ENCODE measurements at regions not wholly inside any gene's neighbourhood (a gene's known extent, or its start where the extent isn't known, plus 50 kb on each side); places are given as distances from the start of the nearest gene placed in this dataset.

GRCh38 chr14:43356382-43356781 is 1150.7 kb downstream of the FSCB start:
- TF ChIP-seq, protein P1, sequence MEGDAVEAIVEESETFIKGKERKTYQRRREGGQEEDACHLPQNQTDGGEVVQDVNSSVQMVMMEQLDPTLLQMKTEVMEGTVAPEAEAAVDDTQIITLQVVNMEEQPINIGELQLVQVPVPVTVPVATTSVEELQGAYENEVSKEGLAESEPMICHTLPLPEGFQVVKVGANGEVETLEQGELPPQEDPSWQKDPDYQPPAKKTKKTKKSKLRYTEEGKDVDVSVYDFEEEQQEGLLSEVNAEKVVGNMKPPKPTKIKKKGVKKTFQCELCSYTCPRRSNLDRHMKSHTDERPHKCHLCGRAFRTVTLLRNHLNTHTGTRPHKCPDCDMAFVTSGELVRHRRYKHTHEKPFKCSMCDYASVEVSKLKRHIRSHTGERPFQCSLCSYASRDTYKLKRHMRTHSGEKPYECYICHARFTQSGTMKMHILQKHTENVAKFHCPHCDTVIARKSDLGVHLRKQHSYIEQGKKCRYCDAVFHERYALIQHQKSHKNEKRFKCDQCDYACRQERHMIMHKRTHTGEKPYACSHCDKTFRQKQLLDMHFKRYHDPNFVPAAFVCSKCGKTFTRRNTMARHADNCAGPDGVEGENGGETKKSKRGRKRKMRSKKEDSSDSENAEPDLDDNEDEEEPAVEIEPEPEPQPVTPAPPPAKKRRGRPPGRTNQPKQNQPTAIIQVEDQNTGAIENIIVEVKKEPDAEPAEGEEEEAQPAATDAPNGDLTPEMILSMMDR (IDR thresholded peaks at IDR 0.05), result no peak
- TF ChIP-seq POLR2A (IDR thresholded peaks at IDR 0.05), result no peak
